KMS-11 (cell line): ENCODE measurements at regions not wholly inside any gene's neighbourhood (a gene's known extent, or its start where the extent isn't known, plus 50 kb on each side); places are given as distances from the start of the nearest gene placed in this dataset.

Experiments used
- H2AFZ ChIP-seq: fragments of 200-600 bp; sonication (generic); 2 replicates; pipeline ENCODE4 v1.6.1; 2016; ENCODE audit warnings: antibody characterized with exemption, mixed run types, low read depth
- H3K27ac ChIP-seq: fragments of 200-600 bp; sonication (generic); 2 replicates; pipeline ENCODE4 v1.6.1; 2016; ENCODE audit warnings: mild to moderate bottlenecking, mixed run types
- H3K27me3 ChIP-seq: fragments of 200-600 bp; sonication (generic); 2 replicates; pipeline ENCODE4 v1.6.1; 2017; ENCODE audit warnings: mild to moderate bottlenecking, low read depth, mixed run types, moderate library complexity; ENCODE audit not compliant: insufficient read depth
- H3K36me3 ChIP-seq: fragments of 200-600 bp; sonication (generic); 2 replicates; pipeline ENCODE4 v1.6.1; 2017; ENCODE audit warnings: mild to moderate bottlenecking, mixed run types; ENCODE audit not compliant: insufficient read depth
- H3K4me1 ChIP-seq: fragments of 200-600 bp; sonication (generic); 2 replicates; pipeline ENCODE4 v1.6.1; 2016; ENCODE audit warnings: mild to moderate bottlenecking, low read depth, mixed run types; ENCODE audit not compliant: poor library complexity, severe bottlenecking
- H3K4me2 ChIP-seq: fragments of 200-600 bp; sonication (generic); 2 replicates; pipeline ENCODE4 v1.7.0; 2016; ENCODE audit warnings: mild to moderate bottlenecking, mixed run types
- H3K4me3 ChIP-seq: fragments of 200-600 bp; sonication (generic); IDR thresholded peaks from 2 replicates; pipeline ENCODE4 v1.6.1; 2017; ENCODE audit warnings: low read depth, low read length, mixed read lengths; ENCODE audit not compliant: insufficient read depth
- H3K79me2 ChIP-seq: fragments of 200-600 bp; sonication (generic); 2 replicates; pipeline ENCODE4 v1.6.1; 2016; ENCODE audit warnings: low read depth, mixed run types; ENCODE audit not compliant: insufficient read depth
- H3K9ac ChIP-seq: fragments of 200-600 bp; sonication (generic); 2 replicates; pipeline ENCODE4 v1.6.1; 2016; ENCODE audit warnings: mild to moderate bottlenecking, mixed run types
- H4K20me1 ChIP-seq: fragments of 200-600 bp; sonication (generic); 2 replicates; pipeline ENCODE4 v1.6.1; 2016; ENCODE audit warnings: mild to moderate bottlenecking, mixed run types; ENCODE audit not compliant: insufficient read depth
- TF ChIP-seq, protein P1 (sequence below): fragments of 200-600 bp; sonication (generic); conservative IDR thresholded peaks from 2 replicates; pipeline ENCODE4 v1.6.1; 2017; ENCODE audit warnings: low read depth, mild to moderate bottlenecking, antibody characterized with exemption, low read length, moderate library complexity, mixed read lengths

GRCh38 chr2:43021791-43022509 lies 204.5 kb downstream of the ZFP36L2 start:
- H3K4me1 ChIP-seq, result no peaks in the 10 kb centered on the region
- no peaks in the 10 kb centered on the region for H4K20me1 ChIP-seq
- no peaks in the 10 kb centered on the region for H3K36me3 ChIP-seq
- H3K4me3 ChIP-seq, result no peak overlapping the region
- TF ChIP-seq, protein P1, sequence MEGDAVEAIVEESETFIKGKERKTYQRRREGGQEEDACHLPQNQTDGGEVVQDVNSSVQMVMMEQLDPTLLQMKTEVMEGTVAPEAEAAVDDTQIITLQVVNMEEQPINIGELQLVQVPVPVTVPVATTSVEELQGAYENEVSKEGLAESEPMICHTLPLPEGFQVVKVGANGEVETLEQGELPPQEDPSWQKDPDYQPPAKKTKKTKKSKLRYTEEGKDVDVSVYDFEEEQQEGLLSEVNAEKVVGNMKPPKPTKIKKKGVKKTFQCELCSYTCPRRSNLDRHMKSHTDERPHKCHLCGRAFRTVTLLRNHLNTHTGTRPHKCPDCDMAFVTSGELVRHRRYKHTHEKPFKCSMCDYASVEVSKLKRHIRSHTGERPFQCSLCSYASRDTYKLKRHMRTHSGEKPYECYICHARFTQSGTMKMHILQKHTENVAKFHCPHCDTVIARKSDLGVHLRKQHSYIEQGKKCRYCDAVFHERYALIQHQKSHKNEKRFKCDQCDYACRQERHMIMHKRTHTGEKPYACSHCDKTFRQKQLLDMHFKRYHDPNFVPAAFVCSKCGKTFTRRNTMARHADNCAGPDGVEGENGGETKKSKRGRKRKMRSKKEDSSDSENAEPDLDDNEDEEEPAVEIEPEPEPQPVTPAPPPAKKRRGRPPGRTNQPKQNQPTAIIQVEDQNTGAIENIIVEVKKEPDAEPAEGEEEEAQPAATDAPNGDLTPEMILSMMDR, result peak; percentile 41; the same call in 1 of the 2 replicates
- H3K27ac ChIP-seq, result no peak overlapping the region
- H3K9ac ChIP-seq, result no peak overlapping the region
- H3K27me3 ChIP-seq, result no peaks in the 10 kb centered on the region
- H3K79me2 ChIP-seq, result no peaks in the 10 kb centered on the region
- H3K4me2 ChIP-seq, result no peak overlapping the region
- no peak overlapping the region for H2AFZ ChIP-seq

DNA sequence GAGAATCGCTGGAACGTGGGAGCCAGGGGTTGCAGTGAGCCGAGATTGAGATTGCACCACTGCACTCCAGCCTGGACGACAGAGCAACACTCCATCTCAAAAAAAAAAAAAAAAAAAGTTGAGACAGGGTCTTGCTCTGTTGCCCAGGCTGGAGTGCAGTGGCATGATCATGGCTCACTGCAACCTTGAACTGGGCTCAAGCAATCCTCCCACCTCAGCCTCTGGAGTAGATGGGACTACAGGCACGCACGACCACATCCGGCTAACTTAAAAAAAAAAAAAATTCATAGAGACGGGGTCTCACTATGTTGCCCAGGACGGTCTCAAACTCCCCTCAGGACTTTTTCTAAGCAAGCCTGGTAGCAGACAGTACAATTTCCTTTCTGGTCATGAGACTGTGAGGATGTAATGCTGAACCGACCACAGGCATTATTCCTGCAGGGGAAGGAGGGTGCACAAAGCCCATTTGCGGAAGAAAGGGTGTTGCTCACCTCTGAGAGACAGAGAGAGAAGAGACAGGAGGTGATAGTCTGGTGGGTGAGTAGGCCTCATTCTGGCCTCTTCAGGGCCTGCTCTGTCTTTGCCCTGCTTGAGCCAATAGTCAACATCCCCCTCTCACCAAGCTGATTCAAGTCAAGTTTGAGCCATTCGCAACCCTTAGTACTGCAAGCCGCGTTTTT lies 205.3 kb downstream of the ZFP36L2 start:
- Histone ChIP-seq H3K4me2 (no peak overlapping the region), H3K4me3 (no peak overlapping the region), H3K27me3 (no peaks in the 10 kb centered on the region), H2AFZ (no peak overlapping the region), H4K20me1 (no peaks in the 10 kb centered on the region), H3K4me1 (no peaks in the 10 kb centered on the region), H3K79me2 (no peaks in the 10 kb centered on the region), H3K27ac (no peak overlapping the region), H3K9ac (no peak overlapping the region), H3K36me3 (no peaks in the 10 kb centered on the region)
- TF ChIP-seq, protein P1, result no peak

DNA sequence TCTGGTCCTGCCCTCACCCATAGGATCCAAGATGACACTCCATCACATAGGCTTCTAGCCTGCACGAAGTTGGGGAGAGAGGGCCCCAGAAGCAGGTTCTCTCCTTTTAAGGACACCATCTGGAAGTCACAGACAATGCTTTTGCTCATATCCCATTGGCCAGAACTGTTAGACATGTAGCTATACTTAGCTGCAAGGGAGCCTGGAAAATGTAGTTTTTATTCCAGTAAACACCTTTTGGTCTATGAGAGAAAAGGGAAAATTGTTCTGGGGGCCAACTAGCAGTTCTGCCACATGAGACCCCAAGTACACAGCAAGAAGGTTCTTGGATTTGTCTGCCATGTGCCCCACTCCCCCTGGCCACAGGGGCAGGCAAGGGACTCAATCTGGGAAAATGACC lies 206.1 kb downstream of the ZFP36L2 start:
- H3K27me3 ChIP-seq, result no peaks in the 10 kb centered on the region
- no peak overlapping the region for H3K9ac ChIP-seq
- H4K20me1 ChIP-seq, result no peaks in the 10 kb centered on the region
- no peaks in the 10 kb centered on the region for H3K36me3 ChIP-seq
- no peak overlapping the region for H3K4me2 ChIP-seq
- no peaks in the 10 kb centered on the region for H3K4me1 ChIP-seq
- no peak overlapping the region for H2AFZ ChIP-seq
- TF ChIP-seq, protein P1, result no peak
- H3K4me3 ChIP-seq, result no peak overlapping the region
- no peak overlapping the region for H3K27ac ChIP-seq
- no peaks in the 10 kb centered on the region for H3K79me2 ChIP-seq

GRCh38 chr2:43019536-43020183 lies 206.7 kb downstream of the ZFP36L2 start:
- Histone ChIP-seq H3K79me2 (no peaks in the 10 kb centered on the region), H3K4me3 (no peak overlapping the region), H3K4me2 (no peak overlapping the region), H2AFZ (no peak overlapping the region), H3K27ac (no peak overlapping the region), H4K20me1 (no peaks in the 10 kb centered on the region), H3K4me1 (no peaks in the 10 kb centered on the region), H3K27me3 (no peaks in the 10 kb centered on the region), H3K36me3 (no peaks in the 10 kb centered on the region), H3K9ac (no peak overlapping the region)
- TF ChIP-seq, protein P1, result no peak
